B cell (primary cell): ENCODE measurements at regions not wholly inside any gene's neighbourhood (a gene's known extent, or its start where the extent isn't known, plus 50 kb on each side); places are given as distances from the start of the nearest gene placed in this dataset.

Experiments
- EZH2 ChIP-seq: IDR thresholded peaks from 2 replicates; pipeline ENCODE4 v1.6.1; 2012; ENCODE audit warnings: borderline replicate concordance, low read depth, mild to moderate bottlenecking, moderate library complexity, low read length; ENCODE audit not compliant: insufficient read depth, poor library complexity, severe bottlenecking
- TF ChIP-seq, protein P1 (sequence below): fragments of 200-600 bp; IDR thresholded peaks from one replicate; pipeline ENCODE4 v1.8.0; 2022; ENCODE audit warnings: antibody characterized with exemption, mild to moderate bottlenecking

GRCh38 chr12:93100610-93101009, 171.5 kb upstream of the EEA1 start:
- TF ChIP-seq, protein P1, sequence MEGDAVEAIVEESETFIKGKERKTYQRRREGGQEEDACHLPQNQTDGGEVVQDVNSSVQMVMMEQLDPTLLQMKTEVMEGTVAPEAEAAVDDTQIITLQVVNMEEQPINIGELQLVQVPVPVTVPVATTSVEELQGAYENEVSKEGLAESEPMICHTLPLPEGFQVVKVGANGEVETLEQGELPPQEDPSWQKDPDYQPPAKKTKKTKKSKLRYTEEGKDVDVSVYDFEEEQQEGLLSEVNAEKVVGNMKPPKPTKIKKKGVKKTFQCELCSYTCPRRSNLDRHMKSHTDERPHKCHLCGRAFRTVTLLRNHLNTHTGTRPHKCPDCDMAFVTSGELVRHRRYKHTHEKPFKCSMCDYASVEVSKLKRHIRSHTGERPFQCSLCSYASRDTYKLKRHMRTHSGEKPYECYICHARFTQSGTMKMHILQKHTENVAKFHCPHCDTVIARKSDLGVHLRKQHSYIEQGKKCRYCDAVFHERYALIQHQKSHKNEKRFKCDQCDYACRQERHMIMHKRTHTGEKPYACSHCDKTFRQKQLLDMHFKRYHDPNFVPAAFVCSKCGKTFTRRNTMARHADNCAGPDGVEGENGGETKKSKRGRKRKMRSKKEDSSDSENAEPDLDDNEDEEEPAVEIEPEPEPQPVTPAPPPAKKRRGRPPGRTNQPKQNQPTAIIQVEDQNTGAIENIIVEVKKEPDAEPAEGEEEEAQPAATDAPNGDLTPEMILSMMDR = no peak
- TF ChIP-seq EZH2 = no peak
